Astrocyte (in vitro differentiated cells and primary cell): ENCODE measurements at regions not wholly inside any gene's neighbourhood (a gene's known extent, or its start where the extent isn't known, plus 50 kb on each side); places are given as distances from the start of the nearest gene placed in this dataset.

Source experiments
- EZH2 ChIP-seq: IDR thresholded peaks from 2 replicates; pipeline ENCODE4 v1.6.1; 2012; ENCODE audit warnings: mild to moderate bottlenecking, low read length, inconsistent platforms; ENCODE audit not compliant: insufficient read depth
- TF ChIP-seq, protein P1 (sequence below): IDR thresholded peaks from 2 replicates; pipeline ENCODE4 v1.5.1; 2011; ENCODE audit warnings: low read depth, mild to moderate bottlenecking, inconsistent platforms, low read length, moderate library complexity; ENCODE audit not compliant: insufficient read depth

DNA sequence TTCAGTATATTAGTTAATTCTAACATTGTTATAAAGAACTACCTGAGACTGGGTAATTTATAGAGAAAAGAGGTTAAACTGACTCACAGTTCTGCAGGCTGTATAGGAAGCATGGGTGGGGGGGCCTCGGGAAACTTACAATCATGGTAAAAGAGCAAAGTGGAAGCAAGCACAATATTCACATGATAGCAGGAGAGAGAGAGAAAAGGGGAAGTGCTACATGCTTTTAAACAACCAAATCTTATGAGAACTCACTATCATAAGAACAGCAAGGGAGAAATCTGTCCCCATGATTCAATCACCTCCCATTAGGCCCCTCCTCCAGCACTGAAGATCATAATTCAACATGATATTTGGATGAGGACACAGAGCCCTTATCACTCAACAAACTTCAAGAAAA, 324.9 kb downstream of the ZNF608 start:
- TF ChIP-seq, protein P1, sequence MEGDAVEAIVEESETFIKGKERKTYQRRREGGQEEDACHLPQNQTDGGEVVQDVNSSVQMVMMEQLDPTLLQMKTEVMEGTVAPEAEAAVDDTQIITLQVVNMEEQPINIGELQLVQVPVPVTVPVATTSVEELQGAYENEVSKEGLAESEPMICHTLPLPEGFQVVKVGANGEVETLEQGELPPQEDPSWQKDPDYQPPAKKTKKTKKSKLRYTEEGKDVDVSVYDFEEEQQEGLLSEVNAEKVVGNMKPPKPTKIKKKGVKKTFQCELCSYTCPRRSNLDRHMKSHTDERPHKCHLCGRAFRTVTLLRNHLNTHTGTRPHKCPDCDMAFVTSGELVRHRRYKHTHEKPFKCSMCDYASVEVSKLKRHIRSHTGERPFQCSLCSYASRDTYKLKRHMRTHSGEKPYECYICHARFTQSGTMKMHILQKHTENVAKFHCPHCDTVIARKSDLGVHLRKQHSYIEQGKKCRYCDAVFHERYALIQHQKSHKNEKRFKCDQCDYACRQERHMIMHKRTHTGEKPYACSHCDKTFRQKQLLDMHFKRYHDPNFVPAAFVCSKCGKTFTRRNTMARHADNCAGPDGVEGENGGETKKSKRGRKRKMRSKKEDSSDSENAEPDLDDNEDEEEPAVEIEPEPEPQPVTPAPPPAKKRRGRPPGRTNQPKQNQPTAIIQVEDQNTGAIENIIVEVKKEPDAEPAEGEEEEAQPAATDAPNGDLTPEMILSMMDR: no peak
- no peak for TF ChIP-seq EZH2
